ENCODE measurements at regions not wholly inside any gene's neighbourhood (a gene's known extent, or its start where the extent isn't known, plus 50 kb on each side); places are given as distances from the start of the nearest gene placed in this dataset.

- DNase-seq, result no peak
- no peaks in the 10 kb centered on the region for H3K9me3 ChIP-seq
- no peak overlapping the region for H3K27ac ChIP-seq
- in situ Hi-C loops (cut with MboI; ENCODE audit: low sequenced_read_pairs in 4 of 4), result no loop called here
- H3K4me1 ChIP-seq, result peaks cover 5% of the 10 kb centered on the region in 2 donors
- no peak overlapping the region for H3K4me3 ChIP-seq
- ATAC-seq, result no peak
- no peaks in the 10 kb centered on the region for H3K27me3 ChIP-seq
- H3K36me3 ChIP-seq, result no peaks in the 10 kb centered on the region
- intact Hi-C loops (cut with DNase I; ENCODE audit: low total_unique reads), result no loop called here
- TF ChIP-seq POLR2A (IDR thresholded peaks at IDR 0.05) (no peak), CTCF (IDR thresholded peaks at IDR 0.05 in 4 of 5, conservative IDR thresholded peaks at IDR 0.05 in 1 of 5) (no peak)
Observed at GRCh38 chr4:100100985-100101384, 89.3 kb downstream of the DDIT4L start.

- H3K9me3 ChIP-seq, result no peaks in the 10 kb centered on the region
- H3K4me1 ChIP-seq, result peaks cover 12 to 17% of the 10 kb centered on the region in 2 donors
- H3K4me3 ChIP-seq, result no peak overlapping the region
- TF ChIP-seq POLR2A (IDR thresholded peaks at IDR 0.05), result no peak
- TF ChIP-seq CTCF (IDR thresholded peaks at IDR 0.05 in 4 of 5, conservative IDR thresholded peaks at IDR 0.05 in 1 of 5), result no peak
- in situ Hi-C loops (cut with MboI; ENCODE audit: low sequenced_read_pairs in 4 of 4) (loop anchor here in 2 of 4 donors (10.0 kb wide), 2 partner anchors 305 to 315 kb away; no protein-coding TSS in a partner anchor), intact Hi-C loops (cut with DNase I; ENCODE audit: low total_unique reads) (loop anchor here (5.0 to 10.0 kb wide), 4 partner anchors 148 to 1065 kb away; no protein-coding TSS in a partner anchor)
- H3K27me3 ChIP-seq, result no peaks in the 10 kb centered on the region
- ATAC-seq, result no peak
- no peak overlapping the region for H3K27ac ChIP-seq
- no peaks in the 10 kb centered on the region for H3K36me3 ChIP-seq
- DNase-seq, result no peak
Observed at GRCh38 chr4:100099746-100100145, 90.5 kb downstream of the DDIT4L start.

- H3K4me1 ChIP-seq, result peaks cover 22 to 28% of the 10 kb centered on the region in 2 donors
- no peaks in the 10 kb centered on the region for H3K9me3 ChIP-seq
- H3K36me3 ChIP-seq, result no peaks in the 10 kb centered on the region
- intact Hi-C loops (cut with DNase I; ENCODE audit: low total_unique reads) (loop anchor here (5.0 to 10.0 kb wide), 4 partner anchors 149 to 1066 kb away; no protein-coding TSS in a partner anchor), in situ Hi-C loops (cut with MboI; ENCODE audit: low sequenced_read_pairs in 4 of 4) (loop anchor here in 2 of 4 donors (10.0 kb wide), 2 partner anchors 306 to 316 kb away; no protein-coding TSS in a partner anchor)
- H3K4me3 ChIP-seq, result no peak overlapping the region
- no peak overlapping the region for H3K27ac ChIP-seq
- H3K27me3 ChIP-seq, result no peaks in the 10 kb centered on the region
- TF ChIP-seq CTCF (IDR thresholded peaks at IDR 0.05 in 4 of 5, conservative IDR thresholded peaks at IDR 0.05 in 1 of 5) (no peak), POLR2A (IDR thresholded peaks at IDR 0.05) (no peak)
- no peak for DNase-seq
- no peak for ATAC-seq
Observed at GRCh38 chr4:100098681-100099080, 91.6 kb downstream of the DDIT4L start.

GRCh38 chr4:100098011-100098545 lies 92.2 kb downstream of the DDIT4L start:
- ATAC-seq (no peak), DNase-seq (no peak)
- no peaks in the 10 kb centered on the region for H3K27me3 ChIP-seq
- intact Hi-C loops (cut with DNase I; ENCODE audit: low total_unique reads), result loop anchor here (5.0 to 10.0 kb wide), 4 partner anchors 149 to 1067 kb away; no protein-coding TSS in a partner anchor
- H3K4me3 ChIP-seq, result no peak overlapping the region
- no peak overlapping the region for H3K27ac ChIP-seq
- no peaks in the 10 kb centered on the region for H3K36me3 ChIP-seq
- H3K9me3 ChIP-seq, result no peaks in the 10 kb centered on the region
- no peak for TF ChIP-seq CTCF (IDR thresholded peaks at IDR 0.05 in 4 of 5, conservative IDR thresholded peaks at IDR 0.05 in 1 of 5)
- in situ Hi-C loops (cut with MboI; ENCODE audit: low sequenced_read_pairs in 4 of 4), result loop anchor here in 2 of 4 donors (10.0 kb wide), 2 partner anchors 307 to 317 kb away; no protein-coding TSS in a partner anchor
- peaks cover 26 to 34% of the 10 kb centered on the region in 2 donors for H3K4me1 ChIP-seq

All from gastrocnemius medialis (tissue), 4 donors.